ENCODE measurements at regions not wholly inside any gene's neighbourhood (a gene's known extent, or its start where the extent isn't known, plus 50 kb on each side); places are given as distances from the start of the nearest gene placed in this dataset.
"Not testable (repeated sequence)": the region's sequence is repeated elsewhere in the genome, so short reads cannot be mapped to it uniquely, and the experiment has no call there.

- no peak for DNase-seq (ENCODE audit: low read depth in 2 of 2)
Measured at GRCh38 chr4:108458681-108459080, 161.7 kb upstream of the RPL34 start.

- no peak for DNase-seq (ENCODE audit: low read depth in 2 of 2)
Measured at GRCh38 chr4:108454227-108454626, 166.1 kb upstream of the RPL34 start.

- DNase-seq (ENCODE audit: low read depth in 2 of 2), result no peak
Measured at GRCh38 chr4:108453366-108453765, 167.0 kb upstream of the RPL34 start.

GRCh38 chr4:108450236-108450898, 170.0 kb upstream of the RPL34 start:
- DNase-seq (ENCODE audit: low read depth in 2 of 2), result no peak

GRCh38 chr4:108449129-108449528, 171.2 kb upstream of the RPL34 start:
- DNase-seq (ENCODE audit: low read depth in 2 of 2), result no peak

GRCh38 chr4:108446556-108446955, 173.8 kb upstream of the RPL34 start:
- DNase-seq (ENCODE audit: low read depth in 2 of 2), result no peak

- no peak for DNase-seq (ENCODE audit: low read depth in 2 of 2)
Measured at GRCh38 chr4:108445716-108446115, 174.7 kb upstream of the RPL34 start.

GRCh38 chr4:108443585-108443984, 176.8 kb upstream of the RPL34 start:
- no peak for DNase-seq (ENCODE audit: low read depth in 2 of 2)

- peak in 1 of 2 donors; percentile 12 for DNase-seq (ENCODE audit: low read depth in 2 of 2)
Measured at GRCh38 chr4:108433832-108434231, 186.5 kb upstream of the RPL34 start.

GRCh38 chr4:108433394-108433793, 187.0 kb upstream of the RPL34 start:
- not testable (repeated sequence) for DNase-seq (ENCODE audit: low read depth in 2 of 2)

GRCh38 chr4:108432418-108432817, 188.0 kb upstream of the RPL34 start:
- DNase-seq (ENCODE audit: low read depth in 2 of 2), result no peak

- no peak for DNase-seq (ENCODE audit: low read depth in 2 of 2)
Measured at GRCh38 chr4:108431986-108432385, 188.4 kb upstream of the RPL34 start.

- DNase-seq (ENCODE audit: low read depth in 2 of 2), result no peak
Measured at GRCh38 chr4:108430921-108431320, 189.5 kb upstream of the RPL34 start.

- no peak for DNase-seq (ENCODE audit: low read depth in 2 of 2)
Measured at GRCh38 chr4:108429662-108430061, 190.7 kb upstream of the RPL34 start.

GRCh38 chr4:108428923-108429322, 191.5 kb upstream of the RPL34 start:
- DNase-seq (ENCODE audit: low read depth in 2 of 2), result no peak

- DNase-seq (ENCODE audit: low read depth in 2 of 2), result no peak
Measured at GRCh38 chr4:108427946-108428485, 192.4 kb upstream of the RPL34 start.

GRCh38 chr4:108426493-108426892, 193.9 kb upstream of the RPL34 start:
- DNase-seq (ENCODE audit: low read depth in 2 of 2), result no peak

GRCh38 chr4:108425988-108426387, 194.4 kb upstream of the RPL34 start:
- DNase-seq (ENCODE audit: low read depth in 2 of 2), result no peak

GRCh38 chr4:108417923-108418322, 202.5 kb upstream of the RPL34 start:
- no peak for DNase-seq (ENCODE audit: low read depth in 2 of 2)

- no peak for DNase-seq (ENCODE audit: low read depth in 2 of 2)
Measured at GRCh38 chr4:108416831-108417230, 203.5 kb upstream of the RPL34 start.

GRCh38 chr4:108415389-108415788, 205.0 kb upstream of the RPL34 start:
- no peak for DNase-seq (ENCODE audit: low read depth in 2 of 2)

GRCh38 chr4:108411836-108412235, 208.5 kb upstream of the RPL34 start:
- DNase-seq (ENCODE audit: low read depth in 2 of 2), result no peak

- not testable (repeated sequence) for DNase-seq (ENCODE audit: low read depth in 2 of 2)
Measured at GRCh38 chr4:108409691-108410090, 210.7 kb upstream of the RPL34 start.

- DNase-seq (ENCODE audit: low read depth in 2 of 2), result no peak
Measured at GRCh38 chr4:108405586-108405985, 214.8 kb upstream of the RPL34 start.
